SHP77 (cell line): ENCODE measurements at regions not wholly inside any gene's neighbourhood (a gene's known extent, or its start where the extent isn't known, plus 50 kb on each side); places are given as distances from the start of the nearest gene placed in this dataset.

ENCODE experiments used
- DNase-seq, 2 experiments: peaks; one replicate each; lab custom pipeline; 2025; lab: John Stamatoyannopoulos, UW

DNA sequence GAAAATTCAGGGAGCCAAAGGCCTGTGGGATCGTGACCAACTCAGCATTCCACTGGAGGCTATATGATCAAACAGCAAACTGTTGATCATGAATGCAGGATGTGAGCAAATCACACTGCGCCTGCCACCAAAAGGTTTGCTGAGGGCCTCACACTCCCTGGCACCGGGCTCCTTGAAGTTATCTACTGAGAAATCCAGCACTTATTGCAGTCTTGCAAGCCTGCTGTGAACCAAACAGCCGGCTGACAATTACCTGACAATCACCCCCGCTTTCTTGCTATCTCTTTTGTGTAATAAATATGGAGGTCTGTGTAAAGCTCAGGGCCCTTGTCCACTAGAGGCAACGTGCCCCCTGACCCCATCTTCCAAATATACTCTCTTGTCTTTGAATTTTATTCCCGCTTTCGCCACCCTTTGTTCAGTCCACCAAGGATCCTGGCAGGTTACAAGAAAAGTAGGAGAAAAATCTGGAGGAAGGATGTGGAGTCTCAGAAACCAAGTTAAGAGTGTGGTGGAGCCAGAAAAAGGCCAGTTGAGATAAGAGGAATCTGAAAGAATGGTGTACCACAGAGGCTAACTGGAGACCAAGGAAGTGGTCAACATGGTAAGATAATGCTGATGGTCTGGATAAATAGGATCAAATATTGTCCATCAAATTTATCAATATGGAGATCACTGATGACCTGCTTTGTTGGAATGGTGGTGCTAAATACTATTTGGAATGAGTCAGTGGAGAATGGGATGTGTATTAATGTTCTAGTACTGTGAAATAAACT lies 229.2 kb downstream of the ALX1 start:
- no peak for DNase-seq

DNA sequence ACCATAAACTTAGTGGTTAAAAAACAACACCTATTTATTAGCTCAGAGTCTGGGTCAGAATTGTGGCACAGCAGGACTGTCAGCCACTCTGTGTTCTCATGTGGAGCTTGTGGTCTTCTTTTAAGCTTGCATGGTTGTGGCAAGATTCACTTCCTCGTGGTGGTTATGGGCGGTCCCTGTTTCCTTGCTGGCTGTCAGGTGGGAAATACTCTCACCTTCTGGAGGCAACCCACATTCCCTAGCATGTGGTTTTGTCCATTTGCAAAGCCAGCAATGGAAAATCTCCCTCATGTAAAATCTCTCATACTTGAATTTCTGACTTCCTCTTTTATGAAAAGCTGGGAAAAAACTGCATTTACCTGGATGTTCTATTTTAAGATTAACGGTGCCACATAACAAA lies 229.8 kb downstream of the ALX1 start:
- no peak for DNase-seq

DNA sequence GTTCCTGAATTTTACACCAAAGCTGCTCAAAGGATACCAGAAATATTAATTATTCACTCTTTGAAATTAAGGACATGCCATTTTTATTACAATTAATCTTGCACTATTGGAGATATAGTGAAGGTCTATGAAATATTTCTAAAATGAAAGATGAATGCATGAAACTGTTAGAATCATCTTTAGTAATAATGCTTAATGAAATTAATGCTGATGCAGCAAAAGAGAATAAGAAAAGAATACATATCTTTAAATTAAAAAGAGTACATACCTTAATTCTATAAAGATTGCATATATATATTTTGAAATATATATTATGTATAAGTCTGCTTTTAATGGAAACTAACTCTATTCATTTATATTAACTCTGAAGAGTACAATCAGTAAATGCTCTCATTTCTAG lies 236.0 kb downstream of the ALX1 start:
- no peak for DNase-seq

DNA sequence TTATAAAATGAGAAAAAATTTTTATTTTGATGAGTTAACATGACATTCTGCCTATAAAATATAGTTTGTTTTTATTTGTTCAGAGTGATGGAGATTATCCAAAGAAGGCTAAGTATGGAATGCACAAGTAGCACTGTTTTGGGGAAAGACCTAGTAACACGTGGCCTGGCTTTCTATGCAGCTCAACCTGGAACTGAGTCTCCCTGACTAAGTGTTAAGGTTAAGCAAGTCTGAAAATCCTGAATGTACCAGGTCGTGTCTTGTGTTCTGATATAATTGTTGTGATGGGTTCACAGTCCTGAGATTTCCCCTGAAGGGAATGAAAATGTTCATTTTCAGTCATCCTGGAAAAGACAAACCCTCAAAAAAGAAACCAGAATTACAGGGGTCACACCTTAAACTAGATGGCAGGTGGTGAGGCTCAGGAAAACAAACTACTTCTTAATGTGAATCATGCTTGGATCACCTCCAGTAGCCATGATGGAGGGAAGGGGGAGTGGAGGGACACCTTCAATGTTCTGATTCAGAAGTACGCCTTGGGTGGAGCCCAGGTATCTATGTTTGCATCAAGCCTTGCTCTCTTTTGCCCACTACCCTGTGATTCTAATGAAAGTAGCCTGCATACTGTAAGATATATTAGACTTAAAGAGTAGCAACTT lies 236.8 kb downstream of the ALX1 start:
- DNase-seq, result no peak

DNA sequence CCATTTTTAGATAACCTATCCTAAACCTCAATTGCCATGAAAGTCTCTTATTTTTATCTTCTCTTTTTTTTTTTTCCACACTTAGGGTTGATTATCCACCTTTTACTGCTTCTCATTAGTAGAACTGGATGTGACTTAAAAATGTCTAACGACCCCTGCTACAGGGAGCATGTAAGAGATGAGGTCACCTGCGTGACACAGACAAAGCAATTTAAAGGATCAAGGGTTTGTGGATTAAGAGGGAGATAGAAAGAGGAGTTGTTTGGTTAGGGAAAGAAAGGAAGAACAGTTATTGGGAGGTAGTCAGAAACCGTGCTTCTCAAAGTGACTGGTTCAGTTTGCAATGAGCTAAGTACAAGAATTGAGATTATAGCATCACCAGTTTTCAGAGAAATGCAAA lies 239.1 kb downstream of the ALX1 start:
- peak in 1 of 2 experiments; percentile 12 for DNase-seq

DNA sequence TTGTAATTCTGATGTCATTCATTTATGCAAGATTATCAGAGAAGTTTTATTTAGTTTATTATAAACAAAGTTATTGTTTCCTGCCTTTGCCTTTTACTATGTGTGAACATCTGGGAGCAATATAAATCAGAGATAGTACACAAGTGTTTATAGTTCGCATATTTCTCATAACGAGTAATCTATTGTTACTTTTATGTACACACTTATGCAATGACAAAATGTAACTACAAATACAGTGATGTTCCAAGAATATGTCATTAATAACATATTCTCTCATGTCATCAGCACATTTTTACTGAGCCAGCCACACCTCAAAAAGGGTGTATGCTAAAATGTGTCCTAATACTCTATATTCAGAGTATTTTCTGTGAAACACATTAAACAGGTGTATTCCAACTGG lies 243.2 kb downstream of the ALX1 start:
- no peak for DNase-seq

DNA sequence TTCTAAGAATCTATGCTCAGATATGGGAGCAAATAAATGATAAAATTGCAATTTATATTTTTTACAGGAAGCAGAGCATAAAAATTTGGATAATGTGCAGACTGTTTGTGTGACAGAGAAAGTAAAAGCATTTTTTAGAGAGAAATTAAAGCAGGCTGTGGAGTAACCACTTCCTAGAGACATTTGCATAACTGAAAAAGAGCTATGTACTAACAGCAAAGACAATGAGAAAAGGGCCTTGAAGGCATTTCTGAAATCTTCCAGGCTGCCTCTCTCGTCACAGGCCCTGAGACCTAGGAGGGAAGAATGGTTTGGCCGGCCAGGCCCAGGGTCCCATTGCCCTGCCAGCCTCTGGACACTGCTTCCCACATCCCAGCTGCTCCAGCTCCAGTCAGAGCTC lies 247.2 kb downstream of the ALX1 start:
- DNase-seq, result no peak

DNA sequence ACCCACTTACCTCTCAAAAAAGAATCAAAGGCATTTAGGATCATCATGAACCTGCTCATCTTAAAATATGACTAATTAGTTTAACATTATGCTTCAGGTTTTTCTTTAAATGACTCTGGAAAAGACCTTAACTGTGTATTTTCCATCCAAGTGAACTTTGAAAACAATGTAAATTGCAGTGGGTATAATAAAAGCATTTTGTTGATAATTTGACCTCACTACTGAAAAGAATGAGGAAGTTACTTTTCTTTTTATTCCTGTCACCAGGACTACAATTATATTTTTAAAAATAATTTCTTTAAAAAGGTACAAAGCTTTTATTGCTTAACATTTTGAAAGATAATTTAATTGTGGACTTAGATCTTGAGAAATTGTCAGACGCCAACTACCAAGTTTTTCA lies 249.9 kb downstream of the ALX1 start:
- DNase-seq, result no peak

DNA sequence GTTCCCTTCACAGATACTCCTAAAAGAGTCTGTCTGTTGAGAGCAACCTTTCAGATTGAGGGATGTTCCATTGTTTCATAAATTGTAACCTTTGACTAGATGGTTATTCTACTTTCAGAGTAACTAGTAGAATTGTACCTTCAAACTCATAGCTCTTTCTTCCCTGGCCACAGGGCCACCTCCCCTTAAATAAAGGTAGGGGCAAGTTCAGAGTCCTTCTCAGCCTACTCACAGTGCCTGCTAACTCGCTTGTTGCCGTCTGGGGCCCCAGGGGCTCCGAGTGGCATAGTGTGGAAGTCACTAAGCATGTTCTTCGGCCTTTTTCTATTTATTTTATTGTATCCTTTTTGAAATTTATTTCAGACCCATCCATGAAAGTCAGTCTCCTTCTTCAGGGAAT lies 250.4 kb downstream of the ALX1 start:
- no peak for DNase-seq

- DNase-seq, result no peak
Observed at GRCh38 chr12:85531341-85531740, 251.3 kb downstream of the ALX1 start.

GRCh38 chr12:85549640-85550039 lies 269.6 kb downstream of the ALX1 start:
- DNase-seq, result no peak

- DNase-seq, result no peak
Observed at GRCh38 chr12:85550924-85551323, 270.9 kb downstream of the ALX1 start.

GRCh38 chr12:85552461-85552860 lies 272.4 kb downstream of the ALX1 start:
- no peak for DNase-seq

DNA sequence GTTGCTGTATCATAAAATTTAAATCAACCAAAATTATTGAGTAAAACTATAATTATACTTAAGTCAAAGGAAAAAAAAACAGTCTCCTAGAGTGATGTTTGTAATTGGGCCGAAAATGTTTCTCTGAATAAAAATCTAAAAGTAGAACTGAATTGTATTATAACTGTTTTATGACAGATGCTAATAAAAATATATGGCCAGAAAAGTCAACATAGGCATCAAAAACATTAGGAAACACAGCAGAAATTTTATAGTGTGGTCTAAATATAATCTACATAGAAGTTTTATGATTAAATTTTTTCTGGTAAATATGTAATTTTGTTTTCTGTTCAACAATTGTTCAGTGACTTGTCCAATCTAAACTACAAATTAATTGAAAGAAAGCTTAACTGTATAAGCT lies 277.8 kb downstream of the ALX1 start:
- no peak for DNase-seq

DNA sequence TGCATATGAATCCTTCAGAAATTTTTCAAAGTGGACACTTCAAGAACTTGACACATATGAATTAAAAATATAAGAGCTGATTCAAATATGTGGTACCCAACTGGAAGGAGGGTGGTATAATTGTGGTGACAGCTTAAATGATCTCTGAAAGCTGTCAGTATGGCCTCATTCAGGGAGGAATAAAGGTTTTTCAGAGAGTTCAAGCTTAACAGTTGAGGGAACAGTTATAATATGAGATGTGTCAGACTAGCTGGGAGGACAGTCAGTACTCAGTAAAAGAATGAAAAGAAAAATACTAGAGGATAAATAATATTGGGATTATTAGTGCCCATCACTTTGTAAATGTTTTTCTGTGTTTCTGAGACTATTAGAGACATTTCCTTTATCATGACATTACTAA lies 277.5 kb downstream of the RASSF9 start:
- no peak for DNase-seq

DNA sequence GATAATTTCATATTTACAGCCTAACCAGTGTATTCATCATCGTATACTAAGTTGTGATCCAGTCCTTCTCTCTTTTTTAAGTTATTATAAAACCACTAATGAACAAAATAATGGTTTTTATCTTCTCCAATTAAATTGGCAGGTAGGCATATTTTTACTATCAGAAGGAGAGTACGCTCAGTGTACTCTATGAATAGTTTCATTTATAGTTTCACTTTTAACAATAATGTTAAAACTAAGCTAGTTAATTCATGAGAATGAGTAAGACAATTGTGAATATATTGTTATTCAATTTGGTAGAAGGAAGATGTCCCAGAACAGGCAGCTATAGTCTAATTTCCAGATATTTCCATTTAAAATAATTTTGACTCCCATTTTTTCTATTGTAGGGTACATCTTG lies 277.1 kb downstream of the RASSF9 start:
- DNase-seq, result no peak

DNA sequence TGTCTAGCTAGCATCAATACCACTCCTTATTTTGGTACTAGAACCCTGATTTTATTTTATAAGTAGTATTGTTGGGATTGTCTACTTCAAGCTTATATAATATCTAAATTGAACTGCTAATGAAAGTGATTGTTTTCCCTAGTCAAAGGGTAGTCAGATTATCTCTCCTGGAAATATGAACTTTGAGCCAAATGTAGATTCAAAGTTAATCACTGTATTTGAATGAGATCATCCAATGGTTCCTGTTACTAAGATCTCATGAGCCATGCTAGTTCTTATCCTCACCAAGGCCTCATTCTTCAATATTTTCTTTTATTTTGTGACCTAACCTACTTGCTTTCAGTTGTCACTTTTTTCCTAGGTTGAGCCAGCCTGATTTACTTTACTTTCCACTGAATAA lies 276.7 kb downstream of the RASSF9 start:
- DNase-seq, result no peak

- DNase-seq, result no peak
Observed at GRCh38 chr12:85562765-85563164, 273.4 kb downstream of the RASSF9 start.

DNA sequence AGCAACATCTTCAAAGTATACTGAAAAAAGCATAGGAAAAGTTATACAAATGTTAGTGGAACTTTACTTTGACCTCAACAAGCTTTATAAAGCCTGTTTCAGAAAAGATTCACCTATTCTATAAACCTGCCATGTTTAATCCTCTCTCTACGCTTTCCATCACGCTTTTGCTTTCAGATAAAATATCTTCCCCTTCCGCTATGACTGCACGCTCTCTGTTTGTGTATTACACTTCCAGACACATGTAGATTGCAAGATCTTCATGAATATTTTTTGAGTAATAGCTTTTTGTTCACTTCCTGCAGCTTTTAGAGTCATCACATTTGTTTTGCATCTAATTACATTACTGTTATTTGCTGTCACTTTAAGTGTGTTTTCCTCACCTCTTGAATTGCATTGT lies 271.4 kb downstream of the RASSF9 start:
- DNase-seq, result no peak

- DNase-seq, result no peak
Observed at GRCh38 chr12:85568395-85569103, 267.7 kb downstream of the RASSF9 start.

GRCh38 chr12:85569261-85569660 lies 266.9 kb downstream of the RASSF9 start:
- DNase-seq, result no peak

DNA sequence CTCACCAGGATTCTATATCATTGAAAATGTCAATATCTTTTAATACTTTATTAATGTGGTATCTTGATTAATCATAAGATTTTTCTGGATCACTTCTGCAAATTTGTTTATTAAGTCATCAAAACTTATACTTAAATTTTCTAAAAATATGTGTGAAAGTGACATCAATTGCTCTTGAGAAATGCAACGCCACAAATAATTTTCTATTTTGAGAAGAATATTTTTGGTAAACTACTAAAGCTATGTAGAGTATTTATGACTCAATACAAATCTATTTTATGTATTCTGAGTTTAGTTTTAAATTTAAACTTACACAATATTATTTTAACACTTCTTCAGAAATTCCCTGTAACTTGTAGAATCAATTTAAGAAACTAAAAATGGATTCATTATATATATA lies 263.3 kb downstream of the RASSF9 start:
- DNase-seq, result no peak

DNA sequence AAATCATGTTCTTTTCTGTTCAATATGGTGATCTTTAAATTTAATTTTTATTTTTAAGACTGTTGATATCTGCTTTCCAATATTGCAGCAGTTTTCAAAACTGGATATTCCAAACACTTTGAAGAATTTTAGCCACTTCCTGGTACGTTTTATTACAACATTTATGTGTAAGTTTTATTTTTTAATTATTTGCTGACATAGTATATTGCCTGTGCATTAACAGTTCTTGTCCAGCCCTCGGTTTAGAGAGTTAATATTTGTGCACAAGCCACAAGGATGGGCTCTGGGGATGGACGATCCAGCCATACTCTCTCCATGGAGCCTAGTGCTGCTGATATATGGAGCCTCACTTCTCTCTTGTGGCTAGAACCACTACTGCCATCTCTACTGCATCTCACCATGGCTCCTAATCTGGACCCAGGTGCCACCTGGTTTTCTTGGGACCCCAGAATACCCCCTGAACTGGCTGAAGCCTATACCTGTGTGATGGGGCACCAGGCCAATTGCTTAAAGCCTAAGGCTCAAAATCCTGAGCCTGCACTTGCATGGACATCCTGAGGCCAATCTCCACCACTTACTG lies 262.5 kb downstream of the RASSF9 start:
- DNase-seq, result no peak
